ENCODE measurements at regions not wholly inside any gene's neighbourhood (a gene's known extent, or its start where the extent isn't known, plus 50 kb on each side); places are given as distances from the start of the nearest gene placed in this dataset.

GRCh38 chr18:1914489-1914888, 656.8 kb downstream of the METTL4 start:
- H3K36me3 ChIP-seq (ENCODE audit: control insufficient read depth, insufficient read depth, low read length) = no peaks in the 10 kb centered on the region
- H3K9me3 ChIP-seq (ENCODE audit: control insufficient read depth, low read length) = no peaks in the 10 kb centered on the region
- no peak overlapping the region for H3K27ac ChIP-seq (ENCODE audit: insufficient read depth, low read length, poor library complexity, severe bottlenecking)
- H3K27me3 ChIP-seq (replicated peaks; ENCODE audit: control insufficient read depth, insufficient read depth, low read length, poor library complexity, severe bottlenecking) = no peaks in the 10 kb centered on the region
- no peak for DNase-seq
- no peaks in the 10 kb centered on the region for H3K4me1 ChIP-seq (ENCODE audit: control insufficient read depth, insufficient read depth, low read length, poor library complexity, severe bottlenecking)
- H3K4me3 ChIP-seq (ENCODE audit: insufficient read depth, low read depth, low read length, poor library complexity, severe bottlenecking) = no peak overlapping the region

GRCh38 chr18:1916869-1917523, 654.3 kb downstream of the METTL4 start:
- Histone ChIP-seq H3K4me3 (ENCODE audit: insufficient read depth, low read depth, low read length, poor library complexity, severe bottlenecking) (no peak overlapping the region), H3K36me3 (ENCODE audit: control insufficient read depth, insufficient read depth, low read length) (no peaks in the 10 kb centered on the region), H3K27ac (ENCODE audit: insufficient read depth, low read length, poor library complexity, severe bottlenecking) (no peak overlapping the region), H3K4me1 (ENCODE audit: control insufficient read depth, insufficient read depth, low read length, poor library complexity, severe bottlenecking) (no peaks in the 10 kb centered on the region), H3K9me3 (ENCODE audit: control insufficient read depth, low read length) (no peaks in the 10 kb centered on the region), H3K27me3 (replicated peaks; ENCODE audit: control insufficient read depth, insufficient read depth, low read length, poor library complexity, severe bottlenecking) (no peaks in the 10 kb centered on the region)
- DNase-seq = no peak

GRCh38 chr18:1917569-1917968, 653.7 kb downstream of the METTL4 start:
- no peak overlapping the region for H3K4me3 ChIP-seq (ENCODE audit: insufficient read depth, low read depth, low read length, poor library complexity, severe bottlenecking)
- no peaks in the 10 kb centered on the region for H3K9me3 ChIP-seq (ENCODE audit: control insufficient read depth, low read length)
- no peaks in the 10 kb centered on the region for H3K27me3 ChIP-seq (replicated peaks; ENCODE audit: control insufficient read depth, insufficient read depth, low read length, poor library complexity, severe bottlenecking)
- no peak for DNase-seq
- no peak overlapping the region for H3K27ac ChIP-seq (ENCODE audit: insufficient read depth, low read length, poor library complexity, severe bottlenecking)
- no peaks in the 10 kb centered on the region for H3K36me3 ChIP-seq (ENCODE audit: control insufficient read depth, insufficient read depth, low read length)
- H3K4me1 ChIP-seq (ENCODE audit: control insufficient read depth, insufficient read depth, low read length, poor library complexity, severe bottlenecking) = no peaks in the 10 kb centered on the region

- no peak for DNase-seq
- no peaks in the 10 kb centered on the region for H3K4me1 ChIP-seq (ENCODE audit: control insufficient read depth, insufficient read depth, low read length, poor library complexity, severe bottlenecking)
- no peak overlapping the region for H3K27ac ChIP-seq (ENCODE audit: insufficient read depth, low read length, poor library complexity, severe bottlenecking)
- no peak overlapping the region for H3K4me3 ChIP-seq (ENCODE audit: insufficient read depth, low read depth, low read length, poor library complexity, severe bottlenecking)
- H3K36me3 ChIP-seq (ENCODE audit: control insufficient read depth, insufficient read depth, low read length) = no peaks in the 10 kb centered on the region
- H3K27me3 ChIP-seq (replicated peaks; ENCODE audit: control insufficient read depth, insufficient read depth, low read length, poor library complexity, severe bottlenecking) = no peaks in the 10 kb centered on the region
- no peaks in the 10 kb centered on the region for H3K9me3 ChIP-seq (ENCODE audit: control insufficient read depth, low read length)
These were observed 649.2 kb downstream of the METTL4 start for GRCh38 chr18:1922066-1922465.

- Histone ChIP-seq H3K9me3 (ENCODE audit: control insufficient read depth, low read length) (no peaks in the 10 kb centered on the region), H3K27me3 (replicated peaks; ENCODE audit: control insufficient read depth, insufficient read depth, low read length, poor library complexity, severe bottlenecking) (no peaks in the 10 kb centered on the region), H3K4me1 (ENCODE audit: control insufficient read depth, insufficient read depth, low read length, poor library complexity, severe bottlenecking) (no peaks in the 10 kb centered on the region), H3K27ac (ENCODE audit: insufficient read depth, low read length, poor library complexity, severe bottlenecking) (no peak overlapping the region), H3K36me3 (ENCODE audit: control insufficient read depth, insufficient read depth, low read length) (no peaks in the 10 kb centered on the region), H3K4me3 (ENCODE audit: insufficient read depth, low read depth, low read length, poor library complexity, severe bottlenecking) (no peak overlapping the region)
- DNase-seq = no peak
These were observed 642.6 kb downstream of the METTL4 start for GRCh38 chr18:1928711-1929110.

- DNase-seq = no peak
- H3K4me3 ChIP-seq (ENCODE audit: insufficient read depth, low read depth, low read length, poor library complexity, severe bottlenecking) = no peak overlapping the region
- no peaks in the 10 kb centered on the region for H3K9me3 ChIP-seq (ENCODE audit: control insufficient read depth, low read length)
- no peaks in the 10 kb centered on the region for H3K36me3 ChIP-seq (ENCODE audit: control insufficient read depth, insufficient read depth, low read length)
- no peak overlapping the region for H3K27ac ChIP-seq (ENCODE audit: insufficient read depth, low read length, poor library complexity, severe bottlenecking)
- H3K27me3 ChIP-seq (replicated peaks; ENCODE audit: control insufficient read depth, insufficient read depth, low read length, poor library complexity, severe bottlenecking) = no peaks in the 10 kb centered on the region
- H3K4me1 ChIP-seq (ENCODE audit: control insufficient read depth, insufficient read depth, low read length, poor library complexity, severe bottlenecking) = no peaks in the 10 kb centered on the region
These were observed 641.6 kb downstream of the METTL4 start for GRCh38 chr18:1929720-1930119.

GRCh38 chr18:1930291-1931270, 640.7 kb downstream of the METTL4 start:
- Histone ChIP-seq H3K4me1 (ENCODE audit: control insufficient read depth, insufficient read depth, low read length, poor library complexity, severe bottlenecking) (no peaks in the 10 kb centered on the region), H3K4me3 (ENCODE audit: insufficient read depth, low read depth, low read length, poor library complexity, severe bottlenecking) (no peak overlapping the region), H3K27ac (ENCODE audit: insufficient read depth, low read length, poor library complexity, severe bottlenecking) (no peak overlapping the region), H3K36me3 (ENCODE audit: control insufficient read depth, insufficient read depth, low read length) (no peaks in the 10 kb centered on the region), H3K27me3 (replicated peaks; ENCODE audit: control insufficient read depth, insufficient read depth, low read length, poor library complexity, severe bottlenecking) (no peaks in the 10 kb centered on the region), H3K9me3 (ENCODE audit: control insufficient read depth, low read length) (no peaks in the 10 kb centered on the region)
- DNase-seq = no peak

- Histone ChIP-seq H3K27me3 (replicated peaks; ENCODE audit: control insufficient read depth, insufficient read depth, low read length, poor library complexity, severe bottlenecking) (no peaks in the 10 kb centered on the region), H3K9me3 (ENCODE audit: control insufficient read depth, low read length) (no peaks in the 10 kb centered on the region), H3K4me3 (ENCODE audit: insufficient read depth, low read depth, low read length, poor library complexity, severe bottlenecking) (no peak overlapping the region), H3K4me1 (ENCODE audit: control insufficient read depth, insufficient read depth, low read length, poor library complexity, severe bottlenecking) (no peaks in the 10 kb centered on the region), H3K36me3 (ENCODE audit: control insufficient read depth, insufficient read depth, low read length) (no peaks in the 10 kb centered on the region), H3K27ac (ENCODE audit: insufficient read depth, low read length, poor library complexity, severe bottlenecking) (no peak overlapping the region)
- DNase-seq = no peak
These were observed 618.8 kb downstream of the METTL4 start for GRCh38 chr18:1952486-1952885.

- no peaks in the 10 kb centered on the region for H3K4me1 ChIP-seq (ENCODE audit: control insufficient read depth, insufficient read depth, low read length, poor library complexity, severe bottlenecking)
- H3K27me3 ChIP-seq (replicated peaks; ENCODE audit: control insufficient read depth, insufficient read depth, low read length, poor library complexity, severe bottlenecking) = no peaks in the 10 kb centered on the region
- H3K27ac ChIP-seq (ENCODE audit: insufficient read depth, low read length, poor library complexity, severe bottlenecking) = no peak overlapping the region
- H3K9me3 ChIP-seq (ENCODE audit: control insufficient read depth, low read length) = no peaks in the 10 kb centered on the region
- no peak overlapping the region for H3K4me3 ChIP-seq (ENCODE audit: insufficient read depth, low read depth, low read length, poor library complexity, severe bottlenecking)
- DNase-seq = no peak
- H3K36me3 ChIP-seq (ENCODE audit: control insufficient read depth, insufficient read depth, low read length) = no peaks in the 10 kb centered on the region
These were observed 616.6 kb downstream of the METTL4 start for GRCh38 chr18:1954583-1955312.

- H3K27me3 ChIP-seq (replicated peaks; ENCODE audit: control insufficient read depth, insufficient read depth, low read length, poor library complexity, severe bottlenecking) = no peaks in the 10 kb centered on the region
- H3K4me1 ChIP-seq (ENCODE audit: control insufficient read depth, insufficient read depth, low read length, poor library complexity, severe bottlenecking) = no peaks in the 10 kb centered on the region
- no peak for DNase-seq
- H3K27ac ChIP-seq (ENCODE audit: insufficient read depth, low read length, poor library complexity, severe bottlenecking) = no peak overlapping the region
- H3K9me3 ChIP-seq (ENCODE audit: control insufficient read depth, low read length) = no peaks in the 10 kb centered on the region
- no peak overlapping the region for H3K4me3 ChIP-seq (ENCODE audit: insufficient read depth, low read depth, low read length, poor library complexity, severe bottlenecking)
- H3K36me3 ChIP-seq (ENCODE audit: control insufficient read depth, insufficient read depth, low read length) = no peaks in the 10 kb centered on the region
These were observed 612.5 kb downstream of the METTL4 start for GRCh38 chr18:1958798-1959197.
